GM13977 (cell line): ENCODE measurements at regions not wholly inside any gene's neighbourhood (a gene's known extent, or its start where the extent isn't known, plus 50 kb on each side); places are given as distances from the start of the nearest gene placed in this dataset.

Experiments used
- DNase-seq: peaks from one replicate; pipeline ENCODE4 v3.0.0; 2012; ENCODE audit warnings: low spot score
- CTCF ChIP-seq: IDR thresholded peaks from 2 replicates; pipeline ENCODE4 v1.5.1; 2012; ENCODE audit warnings: mild to moderate bottlenecking, control low read depth; ENCODE audit not compliant: insufficient read depth; ENCODE audit errors: extremely low read depth, missing control alignments
- in situ Hi-C: fragments of 300-500 bp; cut with MboI; formaldehyde crosslinking; loops from one replicate; pipeline ENCODE4 v1.12.0; 2022; ENCODE audit warnings: low sequenced_read_pairs, low pct_unique_long_range_greater_than_20kb, mixed read lengths, inconsistent platforms; ENCODE audit not compliant: unreplicated experiment

- no peak for TF ChIP-seq CTCF
- no peak for DNase-seq
- in situ Hi-C loops = no loop called here
Observed at GRCh38 chr22:49149721-49150608, 677.7 kb downstream of the BRD1 start.

- in situ Hi-C loops = no loop called here
- TF ChIP-seq CTCF = no peak
- DNase-seq = no peak
Observed at GRCh38 chr22:49148895-49149418, 678.7 kb downstream of the BRD1 start.

- in situ Hi-C loops = no loop called here
- DNase-seq = no peak
- no peak for TF ChIP-seq CTCF
Observed at GRCh38 chr22:49147617-49148175, 680.0 kb downstream of the BRD1 start.

- DNase-seq = no peak
- in situ Hi-C loops = no loop called here
- TF ChIP-seq CTCF = no peak
Observed at GRCh38 chr22:49147171-49147570, 680.5 kb downstream of the BRD1 start.

- no peak for TF ChIP-seq CTCF
- no peak for DNase-seq
- in situ Hi-C loops = no loop called here
Observed at GRCh38 chr22:49146511-49146910, 681.2 kb downstream of the BRD1 start.

GRCh38 chr22:49143812-49144211 lies 683.9 kb downstream of the BRD1 start:
- TF ChIP-seq CTCF = no peak
- in situ Hi-C loops = no loop called here
- DNase-seq = no peak
